ENCODE measurements at regions not wholly inside any gene's neighbourhood (a gene's known extent, or its start where the extent isn't known, plus 50 kb on each side); places are given as distances from the start of the nearest gene placed in this dataset.

- no peak overlapping the region for H3K27ac ChIP-seq (ENCODE audit: low read depth in 1 of 2, low read length in 2 of 2)
- no peaks in the 10 kb centered on the region for H3K36me3 Mint-ChIP-seq (ENCODE audit: low read depth)
- DNase-seq: no peak
- CTCF ChIA-PET: no interaction called here
- no peaks in the 10 kb centered on the region for H3K27me3 ChIP-seq (ENCODE audit: control insufficient read depth in 1 of 2, insufficient read depth in 2 of 2, low read length in 2 of 2)
- H3K4me1 Mint-ChIP-seq (ENCODE audit: low read depth): no peaks in the 10 kb centered on the region
- POLR2A ChIA-PET: no interaction called here
- no peak for TF ChIP-seq CTCF (IDR thresholded peaks at IDR 0.05)
- ATAC-seq (ENCODE audit: poor library complexity): no peak
- no peaks in the 10 kb centered on the region for H3K4me1 ChIP-seq (ENCODE audit: insufficient read depth, low read length)
- H3K36me3 ChIP-seq (ENCODE audit: insufficient read depth, low read length): no peaks in the 10 kb centered on the region
- H3K4me3 Mint-ChIP-seq: no peak overlapping the region
- no peaks in the 10 kb centered on the region for H3K9me3 ChIP-seq (ENCODE audit: control insufficient read depth in 1 of 2, insufficient read depth in 1 of 2, low read length in 2 of 2)
- peaks cover 2% of the 10 kb centered on the region for H3K9me3 Mint-ChIP-seq
- no peak overlapping the region for H3K4me3 ChIP-seq (ENCODE audit: low read length)
- no peak overlapping the region for H3K27ac Mint-ChIP-seq
- H3K27me3 Mint-ChIP-seq: no peaks in the 10 kb centered on the region
- intact Hi-C loops (cut with DNase I, micrococcal nuclease): no loop called here
Observed at GRCh38 chr9:84439250-84439649, 98.7 kb upstream of the SLC28A3 start.

DNA sequence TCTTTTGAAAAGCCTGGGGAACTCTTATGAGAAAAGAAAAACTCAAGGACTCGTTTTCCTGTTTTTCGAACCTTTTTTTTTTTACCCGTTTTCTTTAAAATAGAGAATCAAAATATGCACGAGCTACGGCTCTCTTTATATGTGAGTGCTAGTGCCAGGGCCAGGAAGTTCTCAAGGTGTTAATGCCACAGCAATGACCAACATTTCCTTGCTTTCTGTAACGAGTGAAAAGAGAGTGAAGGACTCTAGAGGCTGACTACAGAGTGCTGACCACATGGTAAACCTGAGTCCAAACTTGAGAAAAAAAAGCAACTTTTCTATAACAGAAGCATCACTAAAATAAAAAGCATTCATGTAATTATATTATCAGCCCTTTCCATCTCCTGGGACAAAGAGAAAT lies 102.2 kb upstream of the SLC28A3 start:
- Histone ChIP-seq H3K36me3 (ENCODE audit: insufficient read depth, low read length) (no peaks in the 10 kb centered on the region), H3K4me3 (ENCODE audit: low read length) (no peak overlapping the region), H3K9me3 (ENCODE audit: control insufficient read depth in 1 of 2, insufficient read depth in 1 of 2, low read length in 2 of 2) (no peaks in the 10 kb centered on the region), H3K27ac (ENCODE audit: low read depth in 1 of 2, low read length in 2 of 2) (no peak overlapping the region), H3K27me3 (ENCODE audit: control insufficient read depth in 1 of 2, insufficient read depth in 2 of 2, low read length in 2 of 2) (no peaks in the 10 kb centered on the region), H3K4me1 (ENCODE audit: insufficient read depth, low read length) (no peaks in the 10 kb centered on the region)
- DNase-seq (no peak), ATAC-seq (ENCODE audit: poor library complexity) (no peak)
- no peaks in the 10 kb centered on the region for H3K9me3 Mint-ChIP-seq
- peaks cover 4% of the 10 kb centered on the region for H3K27me3 Mint-ChIP-seq
- TF ChIP-seq CTCF (IDR thresholded peaks at IDR 0.05): no peak
- no peaks in the 10 kb centered on the region for H3K4me1 Mint-ChIP-seq (ENCODE audit: low read depth)
- no peak overlapping the region for H3K4me3 Mint-ChIP-seq
- CTCF ChIA-PET: no interaction called here
- no peak overlapping the region for H3K27ac Mint-ChIP-seq
- intact Hi-C loops (cut with DNase I, micrococcal nuclease): no loop called here
- H3K36me3 Mint-ChIP-seq (ENCODE audit: low read depth): no peaks in the 10 kb centered on the region
- POLR2A ChIA-PET: no interaction called here

- Mint-ChIP-seq H3K27ac (no peak overlapping the region), H3K36me3 (ENCODE audit: low read depth) (no peaks in the 10 kb centered on the region), H3K27me3 (peaks cover 4% of the 10 kb centered on the region), H3K4me3 (no peak overlapping the region), H3K9me3 (no peaks in the 10 kb centered on the region), H3K4me1 (ENCODE audit: low read depth) (no peaks in the 10 kb centered on the region)
- no peak overlapping the region for H3K4me3 ChIP-seq (ENCODE audit: low read length)
- no peaks in the 10 kb centered on the region for H3K36me3 ChIP-seq (ENCODE audit: insufficient read depth, low read length)
- TF ChIP-seq CTCF (IDR thresholded peaks at IDR 0.05): no peak
- ChIA-PET CTCF (no interaction called here), POLR2A (no interaction called here)
- H3K9me3 ChIP-seq (ENCODE audit: control insufficient read depth in 1 of 2, insufficient read depth in 1 of 2, low read length in 2 of 2): no peaks in the 10 kb centered on the region
- H3K27me3 ChIP-seq (ENCODE audit: control insufficient read depth in 1 of 2, insufficient read depth in 2 of 2, low read length in 2 of 2): no peaks in the 10 kb centered on the region
- ATAC-seq (ENCODE audit: poor library complexity): no peak
- intact Hi-C loops (cut with DNase I, micrococcal nuclease): no loop called here
- no peak overlapping the region for H3K27ac ChIP-seq (ENCODE audit: low read depth in 1 of 2, low read length in 2 of 2)
- no peaks in the 10 kb centered on the region for H3K4me1 ChIP-seq (ENCODE audit: insufficient read depth, low read length)
- DNase-seq: no peak
Observed at GRCh38 chr9:84445737-84446136, 105.2 kb upstream of the SLC28A3 start.

Measured in CD4-positive, alpha-beta T cell (primary cell).